Peyer's patch (tissue), 4 donors: ENCODE measurements at regions not wholly inside any gene's neighbourhood (a gene's known extent, or its start where the extent isn't known, plus 50 kb on each side); places are given as distances from the start of the nearest gene placed in this dataset.

Experiments
- DNase-seq, 3 donors: peaks; one replicate each; pipeline ENCODE4 v3.0.0-alpha.2; 2017 to 2019
- H3K27ac ChIP-seq, 4 donors: fragments of 200-600 bp; sonication (generic); one replicate each; pipeline ENCODE4 v1.5.1; 2016 to 2019
- H3K27me3 ChIP-seq, 2 donors: fragments of 200-600 bp; sonication (generic); one replicate each; pipeline ENCODE4 v1.5.1; 2019
- H3K36me3 ChIP-seq, 3 donors: fragments of 200-600 bp; sonication (generic); one replicate each; pipeline ENCODE4 v1.5.1; 2016 to 2019
- H3K4me1 ChIP-seq, 4 donors: fragments of 200-600 bp; sonication (generic); one replicate each; pipeline ENCODE4 v1.5.1; 2016 to 2019
- H3K4me3 ChIP-seq, 4 donors: fragments of 200-600 bp; sonication (generic); 1 replicate in 3 of 4; 2 replicates in 1 of 4; pipeline ENCODE4 v1.5.1; 2016 to 2019; ENCODE audit warnings: mild to moderate bottlenecking in 1 of 4
- H3K9me3 ChIP-seq, 4 donors: fragments of 200-600 bp; sonication (generic); one replicate each; pipeline ENCODE4 v1.5.1; 2016 to 2019; ENCODE audit warnings: mild to moderate bottlenecking in 1 of 4
- POLR2A ChIP-seq, 2 donors: fragments of 450-650 bp; IDR thresholded peaks; one replicate each; pipeline ENCODE4 v1.5.1; 2017; ENCODE audit warnings: antibody characterized with exemption in 2 of 2, mild to moderate bottlenecking in 2 of 2, moderate library complexity in 2 of 2
- TF ChIP-seq, protein P1 (sequence below), 6 experiments: fragments of 450-650 bp in 4 of 6; fragments of 200-600 bp in 2 of 6; sonication (generic) in 1 of 6; IDR thresholded peaks; one replicate each; pipeline ENCODE4 v1.5.1; 2017 to 2019; ENCODE audit warnings: antibody characterized with exemption in 6 of 6, mild to moderate bottlenecking in 3 of 6, moderate library complexity in 1 of 6

DNA sequence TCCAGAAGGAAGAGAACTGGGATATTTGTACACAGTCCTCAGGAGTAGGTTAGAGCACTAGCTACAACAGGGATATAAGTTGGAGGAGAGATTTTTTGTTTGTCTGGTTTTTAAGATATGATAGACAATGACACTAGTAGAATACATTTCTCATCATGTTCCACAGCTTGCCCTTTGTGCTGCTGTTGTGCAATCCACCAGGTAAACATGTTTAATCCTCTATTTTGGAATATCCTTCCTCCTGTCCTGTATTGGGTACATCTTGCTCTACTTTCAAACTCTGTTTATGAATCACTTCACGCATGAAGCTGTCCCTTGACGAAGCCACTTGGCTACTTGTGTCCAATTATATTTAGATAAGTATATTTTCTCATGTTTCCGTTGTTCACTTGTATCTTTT lies 153.6 kb upstream of the TENT5A start:
- no peak overlapping the region for H3K27ac ChIP-seq
- DNase-seq, result no peak
- H3K4me3 ChIP-seq, result no peak overlapping the region
- no peaks in the 10 kb centered on the region for H3K9me3 ChIP-seq
- no peaks in the 10 kb centered on the region for H3K36me3 ChIP-seq
- H3K27me3 ChIP-seq, result no peaks in the 10 kb centered on the region
- TF ChIP-seq, protein P1, sequence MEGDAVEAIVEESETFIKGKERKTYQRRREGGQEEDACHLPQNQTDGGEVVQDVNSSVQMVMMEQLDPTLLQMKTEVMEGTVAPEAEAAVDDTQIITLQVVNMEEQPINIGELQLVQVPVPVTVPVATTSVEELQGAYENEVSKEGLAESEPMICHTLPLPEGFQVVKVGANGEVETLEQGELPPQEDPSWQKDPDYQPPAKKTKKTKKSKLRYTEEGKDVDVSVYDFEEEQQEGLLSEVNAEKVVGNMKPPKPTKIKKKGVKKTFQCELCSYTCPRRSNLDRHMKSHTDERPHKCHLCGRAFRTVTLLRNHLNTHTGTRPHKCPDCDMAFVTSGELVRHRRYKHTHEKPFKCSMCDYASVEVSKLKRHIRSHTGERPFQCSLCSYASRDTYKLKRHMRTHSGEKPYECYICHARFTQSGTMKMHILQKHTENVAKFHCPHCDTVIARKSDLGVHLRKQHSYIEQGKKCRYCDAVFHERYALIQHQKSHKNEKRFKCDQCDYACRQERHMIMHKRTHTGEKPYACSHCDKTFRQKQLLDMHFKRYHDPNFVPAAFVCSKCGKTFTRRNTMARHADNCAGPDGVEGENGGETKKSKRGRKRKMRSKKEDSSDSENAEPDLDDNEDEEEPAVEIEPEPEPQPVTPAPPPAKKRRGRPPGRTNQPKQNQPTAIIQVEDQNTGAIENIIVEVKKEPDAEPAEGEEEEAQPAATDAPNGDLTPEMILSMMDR (IDR thresholded peaks at IDR 0.05), result no peak
- TF ChIP-seq POLR2A (IDR thresholded peaks at IDR 0.05), result no peak
- H3K4me1 ChIP-seq, result peaks cover 0 to 14% (median 0%) of the 10 kb centered on the region in 4 donors

DNA sequence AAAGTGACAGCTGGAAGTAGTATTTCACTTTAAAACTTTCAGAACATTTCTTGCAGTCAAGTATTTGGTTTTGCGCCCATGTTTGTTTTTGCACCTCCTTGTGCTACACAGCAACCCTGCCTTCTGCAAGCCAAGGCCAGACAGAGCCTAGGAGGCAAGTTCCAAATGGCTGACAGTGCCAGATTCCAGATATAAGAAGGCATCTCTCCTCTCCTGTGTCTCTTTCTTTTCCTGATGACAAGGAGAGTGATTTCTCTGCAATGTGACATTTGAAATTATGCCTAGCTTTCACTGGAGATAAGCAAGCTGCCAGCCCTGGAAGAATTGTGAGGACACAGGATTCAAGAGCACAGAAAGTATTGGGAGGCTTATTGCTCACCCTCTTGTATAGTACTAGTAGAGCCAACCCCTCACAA lies 149.1 kb upstream of the TENT5A start:
- Histone ChIP-seq H3K4me3 (no peak overlapping the region), H3K4me1 (peaks cover 0 to 16% (median 0%) of the 10 kb centered on the region in 4 donors), H3K27me3 (no peaks in the 10 kb centered on the region), H3K36me3 (no peaks in the 10 kb centered on the region), H3K27ac (no peak overlapping the region), H3K9me3 (no peaks in the 10 kb centered on the region)
- TF ChIP-seq POLR2A (IDR thresholded peaks at IDR 0.05), result no peak
- TF ChIP-seq, protein P1 (IDR thresholded peaks at IDR 0.05), result no peak
- no peak for DNase-seq

DNA sequence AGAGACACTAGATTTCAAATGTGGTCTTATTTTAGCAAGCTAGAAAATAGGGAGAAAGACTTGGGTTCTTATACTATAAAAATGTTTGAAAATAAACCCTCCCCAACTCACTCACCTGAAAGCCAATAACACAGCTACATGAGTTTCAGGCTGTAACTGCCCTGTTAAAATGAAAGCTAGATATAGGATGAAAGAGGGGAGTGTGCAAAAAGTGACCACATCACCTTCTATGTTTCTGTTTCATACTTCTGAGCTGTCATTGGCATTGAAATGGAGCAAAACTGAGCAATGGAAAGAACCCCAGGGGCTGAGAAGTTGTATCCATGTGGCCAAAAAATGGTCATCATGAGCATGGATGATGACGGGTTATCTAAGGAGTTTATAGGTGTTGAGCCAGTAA lies 148.1 kb upstream of the TENT5A start:
- no peak overlapping the region for H3K27ac ChIP-seq
- peaks cover 0 to 12% (median 0%) of the 10 kb centered on the region in 4 donors for H3K4me1 ChIP-seq
- DNase-seq, result no peak
- no peaks in the 10 kb centered on the region for H3K36me3 ChIP-seq
- TF ChIP-seq, protein P1 (IDR thresholded peaks at IDR 0.05), result no peak
- TF ChIP-seq POLR2A (IDR thresholded peaks at IDR 0.05), result no peak
- no peaks in the 10 kb centered on the region for H3K27me3 ChIP-seq
- H3K4me3 ChIP-seq, result no peak overlapping the region
- H3K9me3 ChIP-seq, result no peaks in the 10 kb centered on the region

DNA sequence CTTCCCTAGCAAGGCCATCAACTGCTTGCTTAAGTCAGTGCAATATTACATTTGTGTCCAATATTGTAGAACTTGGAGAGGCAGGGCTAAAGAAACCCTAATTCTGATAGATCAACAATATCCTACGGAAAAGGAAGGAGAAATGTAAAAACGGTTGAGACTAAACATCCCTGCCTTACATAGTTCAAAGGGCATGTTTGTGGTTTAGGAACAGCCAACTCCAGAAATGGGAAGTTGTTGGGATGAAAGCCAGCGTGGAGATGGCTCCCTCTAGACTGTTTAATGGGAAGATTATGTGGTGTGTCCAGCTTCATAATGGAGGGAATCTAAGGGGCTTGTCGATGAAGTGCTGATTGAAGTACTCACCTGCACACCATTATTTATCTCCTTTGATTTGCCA lies 145.3 kb upstream of the TENT5A start:
- Histone ChIP-seq H3K9me3 (no peaks in the 10 kb centered on the region), H3K27ac (no peak overlapping the region), H3K4me1 (peaks cover 0 to 8% (median 2%) of the 10 kb centered on the region in 4 donors), H3K4me3 (no peak overlapping the region), H3K36me3 (no peaks in the 10 kb centered on the region), H3K27me3 (no peaks in the 10 kb centered on the region)
- no peak for DNase-seq
- TF ChIP-seq POLR2A (IDR thresholded peaks at IDR 0.05), result no peak
- TF ChIP-seq, protein P1 (IDR thresholded peaks at IDR 0.05), result no peak

DNA sequence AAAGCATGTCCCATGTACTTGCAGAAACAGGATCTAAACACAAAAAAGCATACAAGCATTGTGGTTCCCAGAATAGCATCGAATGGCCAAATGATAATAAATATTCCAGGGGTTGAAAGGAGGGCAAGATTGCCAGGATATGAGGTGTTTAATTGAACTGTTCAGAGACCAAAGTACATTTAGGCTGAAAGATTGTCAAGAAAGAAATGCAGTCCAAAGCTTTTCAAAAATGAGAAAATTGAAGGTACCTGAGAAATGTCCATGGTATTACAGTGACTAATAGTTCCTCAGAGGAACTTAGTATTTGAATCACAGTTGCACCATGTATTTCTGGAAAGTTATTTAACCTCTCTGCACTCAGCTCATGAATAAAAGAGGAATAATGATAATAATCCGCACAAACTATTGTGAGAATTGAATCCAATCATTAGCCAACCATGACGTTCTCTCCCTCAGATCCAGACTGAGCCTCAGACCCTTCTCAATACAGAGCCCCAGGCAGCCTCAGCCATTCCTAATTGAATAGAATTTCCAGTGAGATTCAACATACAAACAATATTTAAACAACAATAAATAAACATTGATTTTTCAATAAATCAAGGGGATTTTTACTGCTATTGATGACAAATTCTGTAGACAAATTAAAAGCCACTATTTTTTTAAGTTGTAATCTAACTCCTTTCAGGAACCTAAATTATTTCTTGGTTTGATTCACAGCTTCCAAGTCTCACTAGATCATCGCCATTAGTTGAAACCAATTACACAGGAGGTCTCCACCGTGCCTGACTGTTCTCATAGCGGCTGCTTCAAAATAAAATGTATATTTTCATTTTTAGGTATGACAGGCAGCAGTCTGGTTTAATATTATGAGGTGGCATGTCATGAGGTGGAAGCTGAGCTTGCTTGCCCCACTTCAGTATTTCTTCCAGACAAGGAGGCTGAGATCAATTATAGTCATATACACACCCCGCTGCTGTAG lies 144.3 kb upstream of the TENT5A start:
- DNase-seq, result no peak
- Histone ChIP-seq H3K27ac (no peak overlapping the region), H3K9me3 (no peaks in the 10 kb centered on the region), H3K4me3 (no peak overlapping the region), H3K27me3 (no peaks in the 10 kb centered on the region), H3K36me3 (no peaks in the 10 kb centered on the region), H3K4me1 (peaks cover 0 to 8% (median 2%) of the 10 kb centered on the region in 4 donors)
- TF ChIP-seq, protein P1 (IDR thresholded peaks at IDR 0.05), result no peak
- no peak for TF ChIP-seq POLR2A (IDR thresholded peaks at IDR 0.05)
